ENCODE measurements at regions not wholly inside any gene's neighbourhood (a gene's known extent, or its start where the extent isn't known, plus 50 kb on each side); places are given as distances from the start of the nearest gene placed in this dataset.

DNA sequence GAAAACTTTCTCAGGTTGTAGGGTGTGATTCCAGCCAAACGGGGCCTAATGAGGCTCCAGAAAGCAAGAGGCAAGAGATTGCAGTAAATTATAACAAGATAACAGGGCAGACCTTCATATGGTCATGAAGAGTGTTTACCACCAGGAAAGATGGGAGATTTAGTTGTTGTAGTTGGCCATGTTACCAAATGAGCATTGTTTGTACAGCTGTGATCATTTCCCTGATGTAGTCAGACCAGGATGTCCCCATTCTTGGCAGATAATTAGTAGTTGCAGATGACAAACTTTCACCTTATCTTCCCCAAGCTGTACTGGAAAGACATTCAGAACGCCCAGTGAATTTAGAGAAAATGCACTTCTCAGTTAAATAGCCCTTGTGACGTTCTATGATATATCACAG, 630.8 kb downstream of the ANKRD7 start:
- TF ChIP-seq SMC3 (conservative IDR thresholded peaks at IDR 0.05; ENCODE audit: poor library complexity): no peak
- TF ChIP-seq CTCF (IDR thresholded peaks at IDR 0.05; ENCODE audit: poor library complexity, severe bottlenecking): no peak
- no peak for TF ChIP-seq POLR2AphosphoS5 (IDR thresholded peaks at IDR 0.05)

All from neural cell (in vitro differentiated cells).